ENCODE measurements at regions not wholly inside any gene's neighbourhood (a gene's known extent, or its start where the extent isn't known, plus 50 kb on each side); places are given as distances from the start of the nearest gene placed in this dataset.

- no peak for DNase-seq
These were observed 2309.4 kb upstream of the AGA start for GRCh38 chr4:179751669-179752068.

DNA sequence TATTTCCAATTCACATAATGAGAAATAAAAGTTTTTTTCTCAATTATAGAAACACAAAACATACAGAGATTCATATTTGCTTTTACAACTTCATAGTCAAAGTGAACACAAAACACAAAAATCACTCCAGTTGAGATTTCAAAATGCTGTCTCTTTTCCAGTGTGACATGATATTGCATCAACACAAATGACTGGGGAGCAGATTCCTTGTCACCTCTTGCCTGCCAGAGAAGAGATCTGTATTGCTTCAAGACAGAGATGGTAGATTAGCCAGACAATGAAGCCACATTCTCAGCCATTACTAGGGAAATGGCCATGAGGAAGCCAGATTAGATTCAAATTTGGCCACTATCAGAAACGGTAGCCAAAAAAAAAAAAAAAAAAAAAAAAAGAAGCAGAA, 2313.1 kb upstream of the AGA start:
- DNase-seq, result no peak

- no peak for DNase-seq
These were observed 2315.4 kb upstream of the AGA start for GRCh38 chr4:179757641-179758040.

DNA sequence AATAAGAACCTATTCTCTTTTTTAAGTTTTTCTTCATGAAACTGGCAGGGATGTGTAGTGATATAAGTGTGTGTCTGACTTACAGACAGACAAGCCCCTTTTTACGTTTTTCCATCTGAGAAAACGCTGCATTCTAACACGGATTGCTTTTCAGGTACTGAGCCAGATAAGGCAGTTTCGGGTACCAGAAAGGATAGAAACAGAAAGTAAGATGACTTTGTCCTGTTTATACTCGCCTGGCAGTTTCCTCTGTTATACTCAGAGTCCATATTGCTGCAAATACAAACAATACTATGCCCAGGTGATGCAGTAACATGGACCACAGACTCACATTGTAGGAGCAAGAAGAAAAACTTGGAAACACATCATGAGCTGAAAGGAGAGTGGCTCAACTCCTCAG, 2320.6 kb upstream of the AGA start:
- no peak for DNase-seq

DNA sequence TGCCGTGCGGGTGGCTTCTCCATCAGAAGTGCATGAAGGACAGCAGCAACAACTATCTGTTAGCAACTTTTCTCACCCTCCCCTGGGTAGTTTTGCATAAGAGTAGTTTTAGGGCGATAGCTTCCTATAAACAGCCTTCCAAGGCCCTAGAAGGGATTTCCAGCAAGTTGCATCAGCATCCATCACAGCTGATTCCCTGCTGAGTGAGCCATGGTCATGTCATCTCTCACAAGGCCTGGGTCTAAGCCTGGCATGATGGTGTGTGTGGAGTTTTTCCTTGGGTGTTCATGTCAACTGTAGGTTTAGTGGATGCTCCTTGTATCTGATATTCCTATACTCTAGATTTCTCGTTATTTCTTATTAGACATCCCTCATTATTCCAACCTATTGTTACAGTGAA, 2324.7 kb upstream of the AGA start:
- no peak for DNase-seq

DNA sequence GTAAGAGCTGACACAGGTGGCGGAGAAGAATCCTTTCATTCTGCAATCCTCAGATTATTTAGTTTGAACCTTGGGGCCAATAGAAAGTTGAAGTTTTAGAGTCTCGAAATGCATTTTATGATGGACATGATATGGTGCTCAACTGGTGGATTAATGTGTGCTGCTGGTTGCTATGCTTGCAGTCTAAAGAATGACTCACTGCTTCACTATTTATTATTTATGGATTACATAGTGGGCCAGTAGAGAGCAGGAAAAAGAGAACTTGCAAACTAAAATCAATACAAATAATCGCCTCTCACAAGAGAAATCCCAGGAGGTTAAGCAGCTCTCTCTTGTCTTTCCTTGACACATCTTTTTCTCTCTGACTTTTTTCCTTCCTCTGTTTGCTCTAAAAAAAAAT, 2326.8 kb upstream of the AGA start:
- DNase-seq, result no peak

- no peak for DNase-seq
These were observed 2355.5 kb upstream of the AGA start for GRCh38 chr4:179797738-179798137.

DNA sequence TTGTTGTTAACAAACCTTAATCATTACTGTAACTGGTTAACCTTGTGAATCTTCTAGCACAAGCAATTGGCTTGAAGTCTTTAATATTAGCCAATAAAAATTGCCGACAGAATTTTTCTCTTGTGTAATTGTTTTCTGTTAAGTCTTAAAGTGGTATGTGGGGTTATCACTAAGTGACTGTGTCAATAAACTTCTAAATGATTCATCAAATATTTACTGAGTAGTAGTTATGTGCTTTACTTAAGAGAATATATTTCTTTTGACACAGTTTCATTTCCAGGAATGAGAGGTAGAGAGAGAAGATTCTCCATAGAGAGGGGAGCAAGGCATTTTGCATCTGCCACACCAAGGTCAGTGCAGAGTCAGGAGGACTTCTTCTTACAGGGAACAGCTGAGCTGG, 2361.6 kb upstream of the AGA start:
- DNase-seq, result no peak

DNA sequence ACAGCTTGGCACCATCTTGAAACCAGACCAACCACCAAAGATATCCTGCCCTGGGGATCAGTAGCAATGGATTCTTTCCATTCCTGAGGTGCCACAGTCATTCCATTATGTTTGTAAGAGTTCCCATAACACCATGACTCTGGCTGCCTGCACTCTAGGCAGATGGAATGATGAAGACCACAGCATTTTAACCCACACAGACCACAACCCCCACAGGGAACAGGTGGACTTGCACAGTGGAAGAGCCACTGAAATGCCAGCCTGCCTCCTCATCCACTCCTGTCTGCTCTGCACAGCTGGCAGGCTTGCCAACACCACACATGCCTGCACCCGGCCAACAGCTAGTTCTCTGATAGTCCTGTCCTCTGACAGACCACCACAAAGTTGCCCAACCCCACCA, 2362.2 kb upstream of the AGA start:
- DNase-seq, result no peak

GRCh38 chr4:179817317-179817716, 2375.1 kb upstream of the AGA start:
- no peak for DNase-seq

- DNase-seq, result no peak
These were observed 2381.1 kb upstream of the AGA start for GRCh38 chr4:179823342-179823741.

- DNase-seq, result no peak
These were observed 2389.0 kb upstream of the AGA start for GRCh38 chr4:179831274-179831673.

DNA sequence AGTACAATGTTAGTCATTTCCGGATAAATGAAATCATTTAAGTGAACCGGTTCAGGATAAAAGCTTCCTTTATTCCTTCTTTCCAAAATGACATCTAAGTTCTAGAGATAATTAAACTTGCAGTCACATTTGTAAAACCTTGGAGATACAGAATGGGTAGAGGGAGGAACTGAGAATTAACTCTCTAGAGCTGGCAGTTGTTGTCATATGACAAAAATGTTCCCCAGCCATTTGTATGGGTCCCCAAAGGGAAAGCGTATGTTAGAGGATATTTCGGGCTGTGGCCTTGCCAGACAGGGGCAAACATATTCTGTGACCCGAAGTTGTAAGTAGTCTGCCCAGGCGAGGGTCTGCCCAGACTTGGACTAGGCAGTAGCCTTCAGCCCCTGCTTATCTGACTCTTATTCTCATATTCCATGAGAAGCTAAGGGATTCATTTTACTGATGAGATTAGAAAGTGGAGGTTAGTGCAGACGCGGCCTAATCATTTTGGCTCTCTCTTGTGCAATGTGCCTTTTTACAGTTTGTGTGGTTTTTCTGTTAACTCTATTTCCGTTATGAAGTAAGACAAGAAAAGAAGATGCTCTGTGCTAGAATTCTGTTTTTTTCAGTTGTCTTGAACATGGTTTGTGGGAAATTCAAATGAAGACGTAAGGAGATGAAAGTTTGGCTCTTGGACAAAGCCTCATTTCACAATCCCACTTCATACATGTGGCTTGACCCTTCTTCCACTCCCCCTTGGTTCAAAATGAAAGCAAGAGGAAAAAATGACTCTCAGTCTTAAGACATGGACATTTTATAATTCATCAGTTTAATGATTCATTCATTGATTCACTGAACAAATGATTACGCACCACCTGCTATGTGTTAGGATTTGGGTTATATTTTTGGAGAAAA, 2394.2 kb upstream of the AGA start:
- no peak for DNase-seq

- DNase-seq, result no peak
These were observed 2399.8 kb upstream of the TENM3 start for GRCh38 chr4:179843370-179843769.

DNA sequence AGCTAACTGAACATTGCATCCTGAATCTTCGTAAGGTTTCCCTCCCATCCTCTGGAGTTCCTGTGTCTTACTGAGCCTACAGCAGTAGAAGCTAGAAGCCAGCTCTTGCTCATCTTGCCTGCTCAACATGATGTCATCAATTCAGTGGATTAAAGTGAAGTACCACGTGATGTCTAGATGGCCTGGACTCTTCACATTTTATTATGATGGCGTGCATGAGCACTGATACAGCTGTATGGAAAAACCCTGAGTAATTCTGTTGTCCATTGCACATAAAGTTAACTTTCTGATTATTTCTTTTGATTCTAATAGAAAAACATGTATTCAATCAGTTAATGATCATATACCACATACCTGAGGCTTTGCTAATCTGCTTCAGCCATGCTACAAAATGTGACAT, 2387.7 kb upstream of the TENM3 start:
- no peak for DNase-seq

GRCh38 chr4:179858221-179858620, 2385.0 kb upstream of the TENM3 start:
- no peak for DNase-seq

- peak; percentile 2 to 4 for DNase-seq
These were observed 2375.8 kb upstream of the TENM3 start for GRCh38 chr4:179867300-179867878.

- no peak for DNase-seq
These were observed 2371.5 kb upstream of the TENM3 start for GRCh38 chr4:179871726-179872125.

DNA sequence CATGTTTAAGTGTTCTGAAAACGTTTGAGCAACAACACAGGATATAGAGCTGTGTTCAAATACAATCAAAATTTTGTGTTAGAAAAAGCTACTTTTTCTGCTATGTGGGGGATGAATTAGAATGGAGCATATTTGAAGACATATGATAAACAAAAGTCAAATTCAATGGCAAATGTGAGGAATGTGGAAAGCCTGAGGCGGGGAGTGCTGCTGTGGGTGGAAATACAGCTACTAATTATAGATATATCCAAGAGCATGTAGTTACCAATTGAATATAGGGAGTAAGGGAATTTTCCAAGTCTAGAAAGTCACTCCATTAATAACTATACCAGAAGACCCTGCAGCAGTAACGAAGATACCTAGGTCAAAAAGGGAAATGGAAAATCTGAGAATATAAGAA, 2370.4 kb upstream of the TENM3 start:
- DNase-seq, result no peak

GRCh38 chr4:179880756-179881155, 2362.4 kb upstream of the TENM3 start:
- DNase-seq, result no peak

GRCh38 chr4:179894066-179894778, 2349.0 kb upstream of the TENM3 start:
- DNase-seq, result no peak

DNA sequence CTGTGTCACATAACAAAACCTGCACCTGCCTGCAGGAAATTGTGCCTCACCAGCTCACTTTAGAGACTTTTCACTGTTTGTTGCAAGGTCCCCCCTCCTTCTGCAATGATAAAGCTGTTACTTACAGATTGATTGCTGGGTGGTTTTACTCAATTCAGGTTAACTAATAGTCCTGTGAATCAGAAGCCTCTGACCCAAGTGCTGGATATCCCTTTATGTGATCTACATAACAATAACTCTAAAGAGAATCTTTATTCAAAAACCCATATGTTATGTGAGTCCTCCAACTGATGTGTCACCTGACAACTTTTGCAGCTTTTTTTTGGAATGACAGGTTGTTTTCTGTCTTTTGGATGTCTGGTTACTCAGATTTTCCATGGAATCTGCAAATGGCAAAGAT, 2323.6 kb upstream of the TENM3 start:
- no peak for DNase-seq

GRCh38 chr4:179927473-179927872, 2315.7 kb upstream of the TENM3 start:
- no peak for DNase-seq

- no peak for DNase-seq
These were observed 2301.3 kb upstream of the TENM3 start for GRCh38 chr4:179941911-179942310.
